Stimulated activated effector memory CD8-positive, alpha-beta T cell treated with anti-CD3 and anti-CD28 coated beads, Interleukin-12 subunit alpha, Interleukin-12 subunit beta, amount 100 ng/mL, for 72 hours (primary cell): ENCODE measurements at regions not wholly inside any gene's neighbourhood (a gene's known extent, or its start where the extent isn't known, plus 50 kb on each side); places are given as distances from the start of the nearest gene placed in this dataset.

Experiments
- ATAC-seq: fragments of 150-1000 bp; cut with Tn5 transposase; 2 replicates; pipeline ENCODE4 v1.10.0; 2021
- DNase-seq, 2 donors: peaks; one replicate each; pipeline ENCODE4 v3.0.0; 2021 to 2022; ENCODE audit warnings: low spot score in 2 of 2
- H3K27ac Mint-ChIP-seq: one replicate; pipeline ENCODE4 v1.8.0; 2022; ENCODE audit warnings: mild to moderate bottlenecking, mixed read lengths
- H3K36me3 Mint-ChIP-seq: one replicate; pipeline ENCODE4 v1.8.0; 2022; ENCODE audit warnings: mild to moderate bottlenecking, mixed read lengths
- H3K4me1 Mint-ChIP-seq: one replicate; pipeline ENCODE4 v1.8.0; 2022; ENCODE audit warnings: mixed read lengths
- H3K4me3 Mint-ChIP-seq: one replicate; pipeline ENCODE4 v1.8.0; 2022; ENCODE audit warnings: mild to moderate bottlenecking, mixed read lengths
- H3K9me3 Mint-ChIP-seq: one replicate; pipeline ENCODE4 v1.8.0; 2022; ENCODE audit warnings: mixed read lengths

GRCh38 chr18:65487569-65487968, 263.2 kb upstream of the CDH7 start:
- H3K4me1 Mint-ChIP-seq: no peaks in the 10 kb centered on the region
- H3K9me3 Mint-ChIP-seq: peaks cover 3% of the 10 kb centered on the region
- ATAC-seq: no peak
- no peak for DNase-seq
- H3K4me3 Mint-ChIP-seq: no peak overlapping the region
- no peak overlapping the region for H3K27ac Mint-ChIP-seq
- H3K36me3 Mint-ChIP-seq: no peaks in the 10 kb centered on the region

GRCh38 chr18:65477455-65477854, 273.4 kb upstream of the CDH7 start:
- ATAC-seq (no peak), DNase-seq (no peak)
- Mint-ChIP-seq H3K9me3 (peaks cover 4% of the 10 kb centered on the region), H3K4me1 (no peaks in the 10 kb centered on the region), H3K27ac (no peak overlapping the region), H3K4me3 (no peak overlapping the region), H3K36me3 (no peaks in the 10 kb centered on the region)

GRCh38 chr18:65468881-65469280, 281.9 kb upstream of the CDH7 start:
- H3K36me3 Mint-ChIP-seq: no peaks in the 10 kb centered on the region
- no peak overlapping the region for H3K27ac Mint-ChIP-seq
- peaks cover 12% of the 10 kb centered on the region for H3K9me3 Mint-ChIP-seq
- ATAC-seq (no peak), DNase-seq (no peak)
- no peaks in the 10 kb centered on the region for H3K4me1 Mint-ChIP-seq
- H3K4me3 Mint-ChIP-seq: no peak overlapping the region

DNA sequence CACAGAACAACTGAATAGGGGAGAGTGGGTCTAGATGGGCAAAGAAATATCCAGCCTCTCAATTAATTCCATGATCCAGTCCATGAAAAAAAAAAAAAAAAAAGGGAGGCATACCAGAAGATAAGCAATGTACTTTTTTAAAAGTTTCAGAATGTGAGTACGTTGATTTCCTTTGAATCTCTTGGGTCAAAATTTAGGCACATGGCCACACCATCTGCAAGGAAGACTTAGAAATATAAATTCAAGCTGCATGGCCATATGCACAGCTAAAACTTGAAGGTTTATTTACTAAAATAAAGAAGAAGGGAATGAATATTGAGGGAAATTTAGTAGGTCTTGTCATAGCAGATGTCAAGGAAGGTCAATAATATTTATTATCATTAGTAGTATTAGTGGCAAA, 286.5 kb upstream of the CDH7 start:
- DNase-seq (no peak), ATAC-seq (no peak)
- no peak overlapping the region for H3K27ac Mint-ChIP-seq
- H3K36me3 Mint-ChIP-seq: no peaks in the 10 kb centered on the region
- no peaks in the 10 kb centered on the region for H3K4me1 Mint-ChIP-seq
- peaks cover 14% of the 10 kb centered on the region for H3K9me3 Mint-ChIP-seq
- H3K4me3 Mint-ChIP-seq: no peak overlapping the region

DNA sequence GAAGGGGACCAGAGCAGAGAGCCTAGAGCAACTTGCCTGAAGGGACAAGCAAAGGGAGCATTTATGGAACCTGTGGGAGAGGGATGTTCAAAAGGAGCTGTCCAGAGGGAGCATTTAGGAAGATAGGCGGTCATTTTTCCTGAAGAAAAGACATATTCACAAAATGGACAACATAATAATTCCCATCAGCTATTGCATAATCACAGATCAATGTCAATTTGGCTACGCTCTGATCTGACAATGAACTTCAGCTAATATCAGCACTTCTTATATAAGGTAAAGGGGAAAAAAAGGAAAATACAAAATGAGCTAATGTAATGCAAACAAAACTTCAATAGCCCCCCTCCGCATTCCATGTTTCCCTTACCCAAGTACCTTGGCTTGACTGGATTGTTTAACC, 291.1 kb upstream of the CDH7 start:
- H3K27ac Mint-ChIP-seq: no peak overlapping the region
- ATAC-seq (no peak), DNase-seq (no peak)
- no peak overlapping the region for H3K4me3 Mint-ChIP-seq
- peaks cover 12% of the 10 kb centered on the region for H3K9me3 Mint-ChIP-seq
- no peaks in the 10 kb centered on the region for H3K36me3 Mint-ChIP-seq
- no peaks in the 10 kb centered on the region for H3K4me1 Mint-ChIP-seq

GRCh38 chr18:65458871-65459270, 291.9 kb upstream of the CDH7 start:
- ATAC-seq (no peak), DNase-seq (no peak)
- H3K4me3 Mint-ChIP-seq: no peak overlapping the region
- peaks cover 10% of the 10 kb centered on the region for H3K9me3 Mint-ChIP-seq
- no peaks in the 10 kb centered on the region for H3K4me1 Mint-ChIP-seq
- H3K27ac Mint-ChIP-seq: no peak overlapping the region
- no peaks in the 10 kb centered on the region for H3K36me3 Mint-ChIP-seq

- DNase-seq (no peak), ATAC-seq (no peak)
- H3K4me3 Mint-ChIP-seq: no peak overlapping the region
- H3K9me3 Mint-ChIP-seq: peaks cover 19% of the 10 kb centered on the region
- no peaks in the 10 kb centered on the region for H3K4me1 Mint-ChIP-seq
- H3K27ac Mint-ChIP-seq: no peak overlapping the region
- no peaks in the 10 kb centered on the region for H3K36me3 Mint-ChIP-seq
Observed at GRCh38 chr18:65439188-65439587, 311.6 kb upstream of the CDH7 start.

GRCh38 chr18:65436430-65436829, 314.4 kb upstream of the CDH7 start:
- no peak for ATAC-seq
- no peak overlapping the region for H3K4me3 Mint-ChIP-seq
- H3K9me3 Mint-ChIP-seq: peaks cover 14% of the 10 kb centered on the region
- H3K4me1 Mint-ChIP-seq: no peaks in the 10 kb centered on the region
- no peak overlapping the region for H3K27ac Mint-ChIP-seq
- no peak for DNase-seq
- no peaks in the 10 kb centered on the region for H3K36me3 Mint-ChIP-seq

- ATAC-seq (no peak), DNase-seq (no peak)
- no peaks in the 10 kb centered on the region for H3K4me1 Mint-ChIP-seq
- no peak overlapping the region for H3K27ac Mint-ChIP-seq
- no peak overlapping the region for H3K4me3 Mint-ChIP-seq
- peaks cover 12% of the 10 kb centered on the region for H3K9me3 Mint-ChIP-seq
- no peaks in the 10 kb centered on the region for H3K36me3 Mint-ChIP-seq
Observed at GRCh38 chr18:65435534-65435933, 315.3 kb upstream of the CDH7 start.

DNA sequence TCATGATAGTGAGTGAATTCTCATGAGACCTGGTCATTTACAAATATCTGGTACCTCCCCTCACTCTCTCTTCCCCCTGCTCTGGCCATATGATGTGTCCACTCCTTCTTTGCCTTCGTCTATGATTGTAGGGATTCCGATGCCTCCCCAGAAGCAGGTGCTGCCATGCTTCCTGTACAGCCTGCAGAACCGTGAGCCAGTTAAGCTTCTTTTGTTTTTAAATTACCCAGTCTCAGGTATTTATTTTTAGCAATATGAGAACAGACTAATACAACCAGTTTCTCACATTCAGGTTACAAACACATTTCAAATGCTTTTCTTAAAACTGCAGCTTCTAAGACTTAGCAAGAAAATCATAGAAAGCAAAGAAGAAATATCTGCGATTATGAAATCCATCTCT, 321.2 kb upstream of the CDH7 start:
- DNase-seq: no peak
- no peak for ATAC-seq
- no peak overlapping the region for H3K27ac Mint-ChIP-seq
- peaks cover 20% of the 10 kb centered on the region for H3K9me3 Mint-ChIP-seq
- no peaks in the 10 kb centered on the region for H3K4me1 Mint-ChIP-seq
- H3K36me3 Mint-ChIP-seq: no peaks in the 10 kb centered on the region
- H3K4me3 Mint-ChIP-seq: no peak overlapping the region

- DNase-seq (no peak), ATAC-seq (no peak)
- Mint-ChIP-seq H3K4me3 (no peak overlapping the region), H3K9me3 (peaks cover 22% of the 10 kb centered on the region), H3K36me3 (no peaks in the 10 kb centered on the region), H3K27ac (no peak overlapping the region), H3K4me1 (no peaks in the 10 kb centered on the region)
Observed at GRCh38 chr18:65425366-65425765, 325.4 kb upstream of the CDH7 start.

DNA sequence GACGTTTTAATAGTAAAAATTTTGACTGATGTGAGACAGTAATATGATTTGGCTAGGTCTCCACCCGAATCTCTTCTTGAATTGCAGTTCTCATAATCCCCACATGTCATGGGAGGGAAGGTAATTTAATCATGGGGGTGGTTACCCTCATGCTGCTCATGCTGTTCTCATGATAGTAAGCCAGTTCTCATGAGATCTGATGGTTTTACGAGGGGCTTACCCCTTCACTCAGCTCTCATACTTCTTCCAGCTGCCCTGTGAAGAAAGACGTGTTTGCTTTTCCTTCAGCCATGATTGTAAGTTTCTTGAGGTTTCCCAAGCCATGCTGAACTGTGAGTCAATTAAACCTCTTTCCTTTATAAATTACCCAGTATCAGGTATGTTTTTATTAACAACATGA, 327.0 kb upstream of the CDH7 start:
- no peak for ATAC-seq
- Mint-ChIP-seq H3K4me3 (no peak overlapping the region), H3K4me1 (no peaks in the 10 kb centered on the region)

GRCh38 chr18:65422544-65423136, 328.2 kb upstream of the CDH7 start:
- Mint-ChIP-seq H3K36me3 (no peaks in the 10 kb centered on the region), H3K4me1 (no peaks in the 10 kb centered on the region), H3K9me3 (peaks cover 19% of the 10 kb centered on the region), H3K4me3 (no peak overlapping the region), H3K27ac (no peak overlapping the region)
- DNase-seq: no peak
- no peak for ATAC-seq

More for the DNA sequence above, 327.0 kb upstream of the CDH7 start:
- H3K9me3 Mint-ChIP-seq: peaks cover 20% of the 10 kb centered on the region
- no peak for DNase-seq
- H3K36me3 Mint-ChIP-seq: no peaks in the 10 kb centered on the region
- H3K27ac Mint-ChIP-seq: no peak overlapping the region

- no peak for ATAC-seq
- Mint-ChIP-seq H3K36me3 (no peaks in the 10 kb centered on the region), H3K9me3 (peaks cover 20% of the 10 kb centered on the region), H3K4me3 (no peak overlapping the region), H3K27ac (no peak overlapping the region), H3K4me1 (no peaks in the 10 kb centered on the region)
- no peak for DNase-seq
Observed at GRCh38 chr18:65415098-65415497, 335.7 kb upstream of the CDH7 start.

- ATAC-seq: no peak
- no peak overlapping the region for H3K27ac Mint-ChIP-seq
- no peaks in the 10 kb centered on the region for H3K4me1 Mint-ChIP-seq
- no peaks in the 10 kb centered on the region for H3K36me3 Mint-ChIP-seq
- no peak overlapping the region for H3K4me3 Mint-ChIP-seq
- no peak for DNase-seq
- H3K9me3 Mint-ChIP-seq: peaks cover 20% of the 10 kb centered on the region
Observed at GRCh38 chr18:65414501-65414900, 336.3 kb upstream of the CDH7 start.

GRCh38 chr18:65411061-65411460, 339.8 kb upstream of the CDH7 start:
- no peak for DNase-seq
- H3K36me3 Mint-ChIP-seq: no peaks in the 10 kb centered on the region

DNA sequence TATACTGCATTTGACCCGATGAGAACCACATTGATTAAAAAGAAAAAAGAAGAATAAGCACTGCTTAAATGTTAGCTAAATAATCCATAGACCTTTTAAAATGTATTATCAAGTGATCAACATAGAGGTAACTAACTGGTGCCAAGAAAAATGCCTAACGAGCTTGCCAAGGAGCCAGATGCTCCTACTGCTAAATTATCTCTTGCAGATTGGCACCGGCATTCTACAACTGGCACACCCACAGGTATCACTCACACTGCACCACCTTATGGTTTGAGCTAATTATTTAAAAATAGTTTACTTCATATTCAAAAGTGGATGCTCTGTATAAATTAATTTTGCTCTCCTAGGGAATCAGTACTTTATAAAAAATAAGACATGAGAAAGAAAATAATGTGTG, 341.6 kb upstream of the CDH7 start:
- no peak overlapping the region for H3K4me3 Mint-ChIP-seq
- no peaks in the 10 kb centered on the region for H3K4me1 Mint-ChIP-seq
- no peak for DNase-seq
- peaks cover 7% of the 10 kb centered on the region for H3K9me3 Mint-ChIP-seq
- no peak overlapping the region for H3K27ac Mint-ChIP-seq
- no peaks in the 10 kb centered on the region for H3K36me3 Mint-ChIP-seq
- no peak for ATAC-seq

More at GRCh38 chr18:65411061-65411460, 339.8 kb upstream of the CDH7 start:
- no peaks in the 10 kb centered on the region for H3K4me1 Mint-ChIP-seq
- no peak overlapping the region for H3K4me3 Mint-ChIP-seq
- no peak overlapping the region for H3K27ac Mint-ChIP-seq
- ATAC-seq: no peak
- peaks cover 15% of the 10 kb centered on the region for H3K9me3 Mint-ChIP-seq
